HEK293 (cell line): ENCODE measurements at regions not wholly inside any gene's neighbourhood (a gene's known extent, or its start where the extent isn't known, plus 50 kb on each side); places are given as distances from the start of the nearest gene placed in this dataset.

Source experiments
- CTCF ChIA-PET: fragments of 350-600 bp; formaldehyde crosslinking; extraction: SDS; loops from one replicate; lab custom pipeline; 2021; ENCODE audit warnings: antibody characterized with exemption; lab: Yijun Ruan, JAX
- POLR2A ChIA-PET: fragments of 300-600 bp; formaldehyde crosslinking; extraction: SDS; loops from one replicate; lab custom pipeline; 2020; ENCODE audit warnings: antibody characterized with exemption, inconsistent platforms; lab: Yijun Ruan, JAX
- H3K27ac ChIP-seq: fragments of 200-500 bp; sonication (Bioruptor generic); 2 replicates; pipeline ENCODE4 v1.5.1; 2014; ENCODE audit warnings: low read depth, low read length, control low read depth, inconsistent platforms; ENCODE audit errors: extremely low read depth
- H3K36me3 ChIP-seq, 2 experiments: fragments of 200-500 bp in 1 of 2; sonication (Bioruptor generic) in 1 of 2; 1 replicate in 1 of 2; 2 replicates in 1 of 2; pipeline ENCODE4 v1.5.1; 2014 to 2017; ENCODE audit warnings: inconsistent platforms in 2 of 2, low read length in 2 of 2; ENCODE audit not compliant: control insufficient read depth in 2 of 2, insufficient read depth in 1 of 2
- H3K4me1 ChIP-seq: fragments of 200-500 bp; sonication (Bioruptor generic); 2 replicates; pipeline ENCODE4 v1.5.1; 2014; ENCODE audit warnings: mild to moderate bottlenecking, low read length, inconsistent platforms; ENCODE audit not compliant: control insufficient read depth, insufficient read depth
- H3K4me3 ChIP-seq: 2 replicates; pipeline ENCODE4 v1.5.1; 2011; ENCODE audit warnings: low read depth, mild to moderate bottlenecking, control low read depth, low read length, moderate library complexity
- H3K9me3 ChIP-seq: fragments of 200-500 bp; sonication (Bioruptor generic); 2 replicates; pipeline ENCODE4 v1.5.1; 2014; ENCODE audit warnings: low read depth, low read length, inconsistent platforms; ENCODE audit not compliant: control insufficient read depth, insufficient read depth
- HOXD13 ChIP-seq: sonication (generic); formaldehyde crosslinking; IDR thresholded peaks from 2 replicates; pipeline ENCODE4 v1.8.0; 2022; ENCODE audit warnings: missing genetic modification reagents, borderline replicate concordance
- ZBTB8A ChIP-seq: fragments of 450-650 bp; formaldehyde crosslinking; IDR thresholded peaks from 2 replicates; pipeline ENCODE4 v1.5.1; 2016; ENCODE audit warnings: missing biosample characterization, missing genetic modification characterization
- ZIC2 ChIP-seq: fragments of 450-650 bp; formaldehyde crosslinking; IDR thresholded peaks from 2 replicates; pipeline ENCODE4 v1.5.1; 2016; ENCODE audit warnings: missing biosample characterization, missing genetic modification characterization
- ZNF10 ChIP-seq: fragments of 450-650 bp; formaldehyde crosslinking; IDR thresholded peaks from 2 replicates; pipeline ENCODE4 v1.5.1; 2017; ENCODE audit warnings: missing biosample characterization, missing genetic modification characterization
- ZNF112 ChIP-seq: fragments of 450-650 bp; formaldehyde crosslinking; IDR thresholded peaks from 2 replicates; pipeline ENCODE4 v1.5.0; 2017; ENCODE audit warnings: missing biosample characterization, missing genetic modification characterization
- ZNF114 ChIP-seq: fragments of 450-650 bp; formaldehyde crosslinking; IDR thresholded peaks from 2 replicates; pipeline ENCODE4 v1.5.0; 2017; ENCODE audit warnings: missing biosample characterization, missing genetic modification characterization
- ZNF133 ChIP-seq: fragments of 450-650 bp; formaldehyde crosslinking; IDR thresholded peaks from 2 replicates; pipeline ENCODE4 v1.5.1; 2016; ENCODE audit warnings: missing biosample characterization, missing genetic modification characterization
- ZNF404 ChIP-seq: fragments of 450-650 bp; formaldehyde crosslinking; IDR thresholded peaks from 2 replicates; pipeline ENCODE4 v1.5.1; 2017; ENCODE audit warnings: missing biosample characterization, missing genetic modification characterization
- ZNF501 ChIP-seq: fragments of 450-650 bp; formaldehyde crosslinking; IDR thresholded peaks from 2 replicates; pipeline ENCODE4 v1.5.1; 2016; ENCODE audit warnings: missing biosample characterization, missing genetic modification characterization
- ZNF529 ChIP-seq: fragments of 450-650 bp; formaldehyde crosslinking; IDR thresholded peaks from 2 replicates; pipeline ENCODE4 v1.5.1; 2017; ENCODE audit warnings: missing genetic modification characterization, missing biosample characterization; ENCODE audit not compliant: insufficient replicate concordance
- ZNF548 ChIP-seq: fragments of 450-650 bp; formaldehyde crosslinking; IDR thresholded peaks from 2 replicates; pipeline ENCODE4 v1.5.1; 2016; ENCODE audit warnings: missing biosample characterization, missing genetic modification characterization
- ZNF560 ChIP-seq: fragments of 450-650 bp; formaldehyde crosslinking; IDR thresholded peaks from 2 replicates; pipeline ENCODE4 v1.5.1; 2017; ENCODE audit warnings: missing biosample characterization, missing genetic modification characterization, borderline replicate concordance
- ZNF596 ChIP-seq: fragments of 450-650 bp; IDR thresholded peaks from 2 replicates; pipeline ENCODE4 v1.5.0; 2018; ENCODE audit warnings: missing biosample characterization, mild to moderate bottlenecking, missing genetic modification characterization, moderate library complexity
- ZNF623 ChIP-seq: fragments of 450-650 bp; formaldehyde crosslinking; IDR thresholded peaks from 2 replicates; pipeline ENCODE4 v1.5.1; 2016; ENCODE audit warnings: missing biosample characterization, missing genetic modification characterization
- ZNF701 ChIP-seq: fragments of 450-650 bp; formaldehyde crosslinking; IDR thresholded peaks from 2 replicates; pipeline ENCODE4 v1.5.1; 2016; ENCODE audit warnings: missing biosample characterization, missing genetic modification characterization
- ZNF792 ChIP-seq: fragments of 450-650 bp; formaldehyde crosslinking; IDR thresholded peaks from 2 replicates; pipeline ENCODE4 v1.5.1; 2016; ENCODE audit warnings: missing biosample characterization, missing genetic modification characterization
- ZNF837 ChIP-seq: fragments of 450-650 bp; formaldehyde crosslinking; IDR thresholded peaks from 2 replicates; pipeline ENCODE4 v1.5.1; 2016; ENCODE audit warnings: missing biosample characterization, missing genetic modification characterization
- TF ChIP-seq, protein P1 (sequence below): fragments of 450-650 bp; formaldehyde crosslinking; IDR thresholded peaks from 2 replicates; pipeline ENCODE4 v1.5.1; 2016; ENCODE audit warnings: missing biosample characterization, missing genetic modification characterization
- TF ChIP-seq, protein P2 (sequence below): fragments of 450-650 bp; IDR thresholded peaks from 2 replicates; pipeline ENCODE4 v1.5.1; 2018; ENCODE audit warnings: missing biosample characterization, mild to moderate bottlenecking, missing genetic modification characterization
- TF ChIP-seq, protein P3 (sequence below): fragments of 450-650 bp; formaldehyde crosslinking; IDR thresholded peaks from 2 replicates; pipeline ENCODE4 v1.5.1; 2016; ENCODE audit warnings: missing biosample characterization, missing genetic modification characterization
- TF ChIP-seq, protein P4 (sequence below): fragments of 450-650 bp; formaldehyde crosslinking; IDR thresholded peaks from 2 replicates; pipeline ENCODE4 v1.5.1; 2017; ENCODE audit warnings: missing biosample characterization, missing genetic modification characterization

DNA sequence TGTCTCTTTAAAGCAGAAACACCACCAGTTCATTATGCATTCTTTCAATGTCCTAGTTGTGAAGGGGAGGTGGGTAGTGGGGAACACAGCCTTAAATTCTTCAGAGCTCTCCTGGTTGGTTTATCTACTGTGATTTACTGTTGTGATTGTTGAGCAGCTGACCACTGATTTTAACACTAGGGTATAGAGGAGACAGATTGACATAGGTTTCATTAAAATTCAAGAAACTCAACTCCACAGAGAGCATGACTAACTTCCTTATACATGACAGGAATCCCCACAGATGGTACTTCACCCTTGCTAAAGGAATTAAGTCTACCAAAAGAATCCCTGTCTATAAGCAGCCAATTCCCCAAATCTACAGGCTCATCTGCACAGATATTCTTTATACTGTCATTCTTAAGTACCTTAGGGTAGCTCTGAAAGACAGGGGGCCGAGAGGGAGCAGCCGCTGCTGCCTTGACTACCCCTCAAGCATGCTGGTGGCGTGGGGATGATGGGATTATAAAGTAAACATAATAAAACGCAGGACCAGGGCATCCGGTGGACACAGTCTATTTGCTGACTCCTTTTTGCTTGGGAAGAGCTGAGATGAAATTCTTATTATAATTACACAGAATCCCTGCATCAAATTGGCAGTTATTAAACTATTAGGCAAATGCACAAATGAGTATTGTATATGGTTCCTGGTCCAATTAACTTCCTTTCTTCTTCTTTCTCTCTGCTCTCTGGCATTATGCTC is 1377.6 kb upstream of the PIK3C3 start:
- POLR2A ChIA-PET = no interaction called here
- Histone ChIP-seq H3K9me3 (no peaks in the 10 kb centered on the region), H3K36me3 (no peaks in the 10 kb centered on the region), H3K27ac (no peak overlapping the region), H3K4me3 (no peak overlapping the region), H3K4me1 (no peaks in the 10 kb centered on the region)
- no peak for TF ChIP-seq ZNF560 (tag by site-specific recombination)
- TF ChIP-seq, protein P1, sequence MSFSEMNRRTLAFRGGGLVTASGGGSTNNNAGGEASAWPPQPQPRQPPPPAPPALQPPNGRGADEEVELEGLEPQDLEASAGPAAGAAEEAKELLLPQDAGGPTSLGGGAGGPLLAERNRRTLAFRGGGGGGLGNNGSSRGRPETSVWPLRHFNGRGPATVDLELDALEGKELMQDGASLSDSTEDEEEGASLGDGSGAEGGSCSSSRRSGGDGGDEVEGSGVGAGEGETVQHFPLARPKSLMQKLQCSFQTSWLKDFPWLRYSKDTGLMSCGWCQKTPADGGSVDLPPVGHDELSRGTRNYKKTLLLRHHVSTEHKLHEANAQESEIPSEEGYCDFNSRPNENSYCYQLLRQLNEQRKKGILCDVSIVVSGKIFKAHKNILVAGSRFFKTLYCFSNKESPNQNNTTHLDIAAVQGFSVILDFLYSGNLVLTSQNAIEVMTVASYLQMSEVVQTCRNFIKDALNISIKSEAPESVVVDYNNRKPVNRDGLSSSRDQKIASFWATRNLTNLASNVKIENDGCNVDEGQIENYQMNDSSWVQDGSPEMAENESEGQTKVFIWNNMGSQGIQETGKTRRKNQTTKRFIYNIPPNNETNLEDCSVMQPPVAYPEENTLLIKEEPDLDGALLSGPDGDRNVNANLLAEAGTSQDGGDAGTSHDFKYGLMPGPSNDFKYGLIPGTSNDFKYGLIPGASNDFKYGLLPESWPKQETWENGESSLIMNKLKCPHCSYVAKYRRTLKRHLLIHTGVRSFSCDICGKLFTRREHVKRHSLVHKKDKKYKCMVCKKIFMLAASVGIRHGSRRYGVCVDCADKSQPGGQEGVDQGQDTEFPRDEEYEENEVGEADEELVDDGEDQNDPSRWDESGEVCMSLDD (tag by site-specific recombination) = no peak
- TF ChIP-seq ZNF548 (tag by site-specific recombination) = no peak
- TF ChIP-seq ZNF837 = no peak
- no peak for TF ChIP-seq ZBTB8A (tag by site-specific recombination)
- TF ChIP-seq ZNF596 = no peak
- TF ChIP-seq ZNF792 (tag by site-specific recombination) = no peak
- TF ChIP-seq ZIC2 (tag by site-specific recombination) = no peak
- TF ChIP-seq ZNF623 = no peak
- TF ChIP-seq ZNF529 = no peak
- TF ChIP-seq, protein P2, sequence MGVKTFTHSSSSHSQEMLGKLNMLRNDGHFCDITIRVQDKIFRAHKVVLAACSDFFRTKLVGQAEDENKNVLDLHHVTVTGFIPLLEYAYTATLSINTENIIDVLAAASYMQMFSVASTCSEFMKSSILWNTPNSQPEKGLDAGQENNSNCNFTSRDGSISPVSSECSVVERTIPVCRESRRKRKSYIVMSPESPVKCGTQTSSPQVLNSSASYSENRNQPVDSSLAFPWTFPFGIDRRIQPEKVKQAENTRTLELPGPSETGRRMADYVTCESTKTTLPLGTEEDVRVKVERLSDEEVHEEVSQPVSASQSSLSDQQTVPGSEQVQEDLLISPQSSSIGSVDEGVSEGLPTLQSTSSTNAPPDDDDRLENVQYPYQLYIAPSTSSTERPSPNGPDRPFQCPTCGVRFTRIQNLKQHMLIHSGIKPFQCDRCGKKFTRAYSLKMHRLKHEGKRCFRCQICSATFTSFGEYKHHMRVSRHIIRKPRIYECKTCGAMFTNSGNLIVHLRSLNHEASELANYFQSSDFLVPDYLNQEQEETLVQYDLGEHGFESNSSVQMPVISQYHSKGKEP = no peak
- TF ChIP-seq ZNF701 (tag by site-specific recombination) = no peak
- TF ChIP-seq ZNF404 = no peak
- CTCF ChIA-PET = no interaction called here

DNA sequence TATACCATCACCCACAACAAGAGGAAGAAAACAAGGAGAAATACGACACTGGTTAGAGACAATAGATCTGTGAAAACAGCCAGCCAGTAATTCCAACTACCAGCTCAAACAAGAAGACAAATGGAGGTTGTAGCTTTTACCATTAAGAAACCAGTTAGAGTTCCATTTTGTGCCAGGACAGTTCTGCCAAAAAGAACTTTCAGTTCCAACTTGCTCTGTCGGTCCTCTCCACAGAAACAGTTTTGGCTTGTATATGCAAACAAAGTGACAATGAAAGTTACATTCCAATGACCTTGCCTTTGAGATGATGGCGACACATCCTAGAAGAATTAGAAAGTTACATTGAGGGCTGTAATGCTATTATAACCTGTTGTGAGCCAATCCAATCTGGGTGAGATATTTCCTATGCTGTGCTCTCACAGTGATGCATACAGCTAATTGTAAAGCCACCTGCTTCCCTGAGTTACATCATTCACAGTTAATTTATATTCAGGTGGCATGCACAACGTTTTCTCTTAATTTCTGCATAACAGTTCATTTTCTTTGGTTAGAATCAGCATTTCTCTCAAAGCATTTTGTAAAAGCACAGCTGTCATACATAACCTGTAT is 1378.4 kb upstream of the PIK3C3 start:
- H3K36me3 ChIP-seq = no peaks in the 10 kb centered on the region
- TF ChIP-seq ZNF501 (tag by site-specific recombination) (no peak), ZNF112 (no peak), ZNF10 (no peak), HOXD13 (CRISPR knock-in tag) (no peak), ZNF133 (tag by site-specific recombination) (no peak), ZNF114 (no peak)
- TF ChIP-seq, protein P3, sequence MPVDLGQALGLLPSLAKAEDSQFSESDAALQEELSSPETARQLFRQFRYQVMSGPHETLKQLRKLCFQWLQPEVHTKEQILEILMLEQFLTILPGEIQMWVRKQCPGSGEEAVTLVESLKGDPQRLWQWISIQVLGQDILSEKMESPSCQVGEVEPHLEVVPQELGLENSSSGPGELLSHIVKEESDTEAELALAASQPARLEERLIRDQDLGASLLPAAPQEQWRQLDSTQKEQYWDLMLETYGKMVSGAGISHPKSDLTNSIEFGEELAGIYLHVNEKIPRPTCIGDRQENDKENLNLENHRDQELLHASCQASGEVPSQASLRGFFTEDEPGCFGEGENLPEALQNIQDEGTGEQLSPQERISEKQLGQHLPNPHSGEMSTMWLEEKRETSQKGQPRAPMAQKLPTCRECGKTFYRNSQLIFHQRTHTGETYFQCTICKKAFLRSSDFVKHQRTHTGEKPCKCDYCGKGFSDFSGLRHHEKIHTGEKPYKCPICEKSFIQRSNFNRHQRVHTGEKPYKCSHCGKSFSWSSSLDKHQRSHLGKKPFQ (tag by site-specific recombination) = no peak
- TF ChIP-seq, protein P4, sequence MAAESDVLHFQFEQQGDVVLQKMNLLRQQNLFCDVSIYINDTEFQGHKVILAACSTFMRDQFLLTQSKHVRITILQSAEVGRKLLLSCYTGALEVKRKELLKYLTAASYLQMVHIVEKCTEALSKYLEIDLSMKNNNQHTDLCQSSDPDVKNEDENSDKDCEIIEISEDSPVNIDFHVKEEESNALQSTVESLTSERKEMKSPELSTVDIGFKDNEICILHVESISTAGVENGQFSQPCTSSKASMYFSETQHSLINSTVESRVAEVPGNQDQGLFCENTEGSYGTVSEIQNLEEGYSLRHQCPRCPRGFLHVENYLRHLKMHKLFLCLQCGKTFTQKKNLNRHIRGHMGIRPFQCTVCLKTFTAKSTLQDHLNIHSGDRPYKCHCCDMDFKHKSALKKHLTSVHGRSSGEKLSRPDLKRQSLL = no peak
- H3K4me1 ChIP-seq = no peaks in the 10 kb centered on the region
- ChIA-PET CTCF (no interaction called here), POLR2A (no interaction called here)
- no peak overlapping the region for H3K4me3 ChIP-seq
- H3K27ac ChIP-seq = no peak overlapping the region
- H3K9me3 ChIP-seq = no peaks in the 10 kb centered on the region
